ENCODE measurements at regions not wholly inside any gene's neighbourhood (a gene's known extent, or its start where the extent isn't known, plus 50 kb on each side); places are given as distances from the start of the nearest gene placed in this dataset.

DNA sequence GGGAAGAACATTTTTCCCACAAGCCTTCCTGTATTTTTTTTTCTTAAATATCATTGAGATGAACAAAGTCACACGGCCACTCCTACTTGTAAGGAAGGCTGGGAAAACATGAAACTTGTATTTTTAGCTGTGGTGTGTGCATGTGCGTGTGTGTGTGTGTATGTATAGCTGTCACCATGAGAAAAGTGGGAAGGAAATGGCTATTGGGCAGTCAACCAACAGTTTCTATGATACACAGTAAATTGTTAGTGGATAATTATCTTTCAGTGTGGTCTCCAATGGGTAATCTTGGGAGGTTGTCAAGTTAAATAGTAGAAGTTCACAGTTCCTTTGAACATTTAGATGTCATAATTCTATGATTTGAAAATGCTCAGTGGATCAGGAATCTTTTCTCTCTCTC, 132.7 kb upstream of the USP24 start:
- TF ChIP-seq NFYB (IDR thresholded peaks at IDR 0.05; ENCODE audit: insufficient read depth, low read depth, low read length) (no peak), ETV6 (conservative IDR thresholded peaks at IDR 0.05 in 1 of 2, IDR thresholded peaks at IDR 0.05 in 1 of 2; ENCODE audit: borderline replicate concordance in 1 of 2, low read depth in 1 of 2) (no peak)
- TF ChIP-seq, protein P1, sequence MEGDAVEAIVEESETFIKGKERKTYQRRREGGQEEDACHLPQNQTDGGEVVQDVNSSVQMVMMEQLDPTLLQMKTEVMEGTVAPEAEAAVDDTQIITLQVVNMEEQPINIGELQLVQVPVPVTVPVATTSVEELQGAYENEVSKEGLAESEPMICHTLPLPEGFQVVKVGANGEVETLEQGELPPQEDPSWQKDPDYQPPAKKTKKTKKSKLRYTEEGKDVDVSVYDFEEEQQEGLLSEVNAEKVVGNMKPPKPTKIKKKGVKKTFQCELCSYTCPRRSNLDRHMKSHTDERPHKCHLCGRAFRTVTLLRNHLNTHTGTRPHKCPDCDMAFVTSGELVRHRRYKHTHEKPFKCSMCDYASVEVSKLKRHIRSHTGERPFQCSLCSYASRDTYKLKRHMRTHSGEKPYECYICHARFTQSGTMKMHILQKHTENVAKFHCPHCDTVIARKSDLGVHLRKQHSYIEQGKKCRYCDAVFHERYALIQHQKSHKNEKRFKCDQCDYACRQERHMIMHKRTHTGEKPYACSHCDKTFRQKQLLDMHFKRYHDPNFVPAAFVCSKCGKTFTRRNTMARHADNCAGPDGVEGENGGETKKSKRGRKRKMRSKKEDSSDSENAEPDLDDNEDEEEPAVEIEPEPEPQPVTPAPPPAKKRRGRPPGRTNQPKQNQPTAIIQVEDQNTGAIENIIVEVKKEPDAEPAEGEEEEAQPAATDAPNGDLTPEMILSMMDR (IDR thresholded peaks at IDR 0.05 in 2 of 3, conservative IDR thresholded peaks at IDR 0.05 in 1 of 3; ENCODE audit: control insufficient read depth in 2 of 3, extremely low read depth in 1 of 3, insufficient read depth in 1 of 3, low read depth in 3 of 3, low read length in 3 of 3), result no peak
